Spleen (tissue), 11 donors: ENCODE measurements at regions not wholly inside any gene's neighbourhood (a gene's known extent, or its start where the extent isn't known, plus 50 kb on each side); places are given as distances from the start of the nearest gene placed in this dataset.

ENCODE experiments used
- DNase-seq: peaks from one replicate; pipeline ENCODE4 v3.0.0-alpha.2; 2020
- H3K27ac ChIP-seq, 8 donors: fragments of 200-600 bp; sonication (generic) in 7 of 8; 1 replicate in 4 of 8; 2 replicates in 4 of 8; pipeline versions ENCODE4 v1.5.0 to v1.8.0; 2016 to 2021; ENCODE audit warnings: inconsistent platforms in 4 of 8, mild to moderate bottlenecking in 4 of 8, moderate library complexity in 1 of 8
- H3K27me3 ChIP-seq, 7 donors: fragments of 200-600 bp; sonication (generic) in 6 of 7; replicated peaks in 1 of 7; 1 replicate in 4 of 7; 2 replicates in 3 of 7; pipeline versions ENCODE4 v1.5.0 to v1.8.0; 2016 to 2021; ENCODE audit warnings: inconsistent platforms in 3 of 7, mild to moderate bottlenecking in 1 of 7
- H3K36me3 ChIP-seq, 6 donors: fragments of 200-600 bp; sonication (generic) in 5 of 6; 1 replicate in 4 of 6; 2 replicates in 2 of 6; pipeline versions ENCODE4 v1.5.0 to v1.8.0; 2016 to 2021; ENCODE audit warnings: inconsistent platforms in 2 of 6
- H3K4me1 ChIP-seq, 6 donors: fragments of 200-600 bp; sonication (generic) in 5 of 6; 1 replicate in 3 of 6; 2 replicates in 3 of 6; pipeline versions ENCODE4 v1.5.0 to v1.8.0; 2016 to 2021; ENCODE audit warnings: inconsistent platforms in 3 of 6
- H3K4me3 ChIP-seq, 8 donors: fragments of 200-600 bp; sonication (generic) in 7 of 8; 1 replicate in 4 of 8; 2 replicates in 4 of 8; pipeline versions ENCODE4 v1.5.0 to v1.8.0; 2016 to 2021; ENCODE audit warnings: inconsistent platforms in 4 of 8, mild to moderate bottlenecking in 4 of 8, moderate library complexity in 2 of 8
- H3K9me3 ChIP-seq, 8 donors: fragments of 200-600 bp; sonication (generic) in 7 of 8; 1 replicate in 4 of 8; 2 replicates in 4 of 8; pipeline versions ENCODE4 v1.5.0 to v1.8.0; 2016 to 2021; ENCODE audit warnings: inconsistent platforms in 4 of 8
- CTCF ChIP-seq, 11 experiments: fragments of 200-600 bp in 7 of 11; fragments of 450-650 bp in 4 of 11; sonication (generic) in 4 of 11; IDR thresholded peaks in 8 of 11; conservative IDR thresholded peaks in 3 of 11; 1 replicate in 7 of 11; 2 replicates in 4 of 11; pipeline versions ENCODE4 v1.4.0 to v1.8.0; 2016 to 2021; ENCODE audit warnings: antibody characterized with exemption in 11 of 11, inconsistent platforms in 4 of 11, mild to moderate bottlenecking in 1 of 11
- POLR2A ChIP-seq, 3 donors: fragments of 450-650 bp; IDR thresholded peaks; one replicate each; pipeline ENCODE4 v1.5.1; 2017; ENCODE audit warnings: antibody characterized with exemption in 3 of 3, mild to moderate bottlenecking in 1 of 3
- POLR2AphosphoS5 ChIP-seq, 3 donors: sonication (generic); formaldehyde crosslinking; IDR thresholded peaks; one replicate each; pipeline ENCODE4 v1.5.1; 2017; ENCODE audit warnings: antibody characterized with exemption in 3 of 3
- WGBS, 5 donors: extraction: QIAGEN DNeasy Blood & Tissue Kit in 3 of 5; methylation state at CpG; one replicate each; pipeline versions ENCODE4 v1.1.5 to v1.1.7; 2013 to 2018; 5-methylcytosine and 5-hydroxymethylcytosine counted together
- intact Hi-C: fragments of 100-400 bp; cut with DNase I; formaldehyde crosslinking; loops from one replicate; pipeline ENCODE4 v1.15.0; 2023; ENCODE audit warnings: low total_unique reads
- donor health status: healthy with polysubstance abuse.
- donor health status: DM: no; HTN: no; CAD: no; lungs with moderate emphysema.
- donor health status: DM: no; HTN: no; CAD: no.
- donor health status: Bipolar disorder and iron deficiency.
- donor health status: healthy.
- donor health status: DM: no; HTN: no; CAD: no.
- donor health status: DM: yes; HTN: yes; CAD: no.

- TF ChIP-seq POLR2AphosphoS5 (IDR thresholded peaks at IDR 0.05) (no peak), POLR2A (IDR thresholded peaks at IDR 0.05) (no peak), CTCF (IDR thresholded peaks at IDR 0.05 in 8 of 11, conservative IDR thresholded peaks at IDR 0.05 in 3 of 11) (no peak)
- no peak overlapping the region for H3K4me3 ChIP-seq
- no peaks in the 10 kb centered on the region for H3K27me3 ChIP-seq
- no peaks in the 10 kb centered on the region for H3K4me1 ChIP-seq
- intact Hi-C loops, result no loop called here
- WGBS, 5 donors, result 76 to 86% (median 82%) methylated on average over 7 of the region's 7 CpGs
- no peak for DNase-seq
- H3K9me3 ChIP-seq, result peaks cover 0 to 56% (median 16%) of the 10 kb centered on the region in 8 donors
- H3K27ac ChIP-seq, result no peak overlapping the region
- no peaks in the 10 kb centered on the region for H3K36me3 ChIP-seq
Observed at GRCh38 chr17:71361656-71362450, 759.0 kb upstream of the SOX9 start.

DNA sequence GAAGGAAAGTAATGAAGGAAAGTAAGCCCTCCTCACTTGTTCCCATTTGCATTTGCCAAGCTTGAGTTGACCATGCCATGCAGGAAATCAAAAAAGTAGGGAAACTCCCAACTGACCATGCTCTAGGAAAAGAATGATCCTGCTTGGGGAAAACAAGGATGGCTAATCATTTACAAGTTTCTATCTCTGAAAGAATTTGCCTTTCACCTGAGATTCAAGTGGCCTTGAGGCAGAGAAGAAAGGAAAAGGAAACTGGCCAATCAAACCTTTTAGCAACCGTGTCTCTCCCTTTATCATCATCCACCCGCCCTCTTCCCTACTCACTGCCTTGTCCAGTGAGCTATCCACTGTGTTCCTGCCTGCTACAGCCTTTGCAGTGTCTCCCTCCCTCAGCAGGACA is 757.2 kb upstream of the SOX9 start:
- 55 to 76% (median 73%) methylated on average over 2 of the region's 2 CpGs for WGBS, 5 donors
- intact Hi-C loops, result no loop called here

DNA sequence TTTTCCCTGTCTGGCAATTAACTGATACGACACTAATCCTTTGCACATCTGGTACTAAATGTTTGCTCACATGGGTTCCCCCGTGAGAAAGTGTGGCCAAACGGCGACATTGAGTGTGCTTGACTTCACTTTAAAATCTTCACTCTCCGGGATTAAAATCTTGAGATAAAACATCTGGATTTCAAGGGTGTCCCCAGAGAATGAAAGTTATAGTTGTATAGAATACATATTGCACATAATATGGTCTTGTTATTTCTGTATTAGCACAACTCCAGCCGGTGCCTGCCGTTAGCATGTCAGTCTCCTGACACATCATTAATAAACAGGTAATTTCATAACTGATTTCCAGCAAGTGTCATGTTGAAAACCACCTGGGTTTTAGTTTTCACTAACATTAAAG is 749.0 kb upstream of the SOX9 start:
- TF ChIP-seq CTCF (IDR thresholded peaks at IDR 0.05 in 8 of 11, conservative IDR thresholded peaks at IDR 0.05 in 3 of 11), result no peak
- no peak for TF ChIP-seq POLR2A (IDR thresholded peaks at IDR 0.05)
- no peak for TF ChIP-seq POLR2AphosphoS5 (IDR thresholded peaks at IDR 0.05)
- Histone ChIP-seq H3K9me3 (peaks cover 0 to 11% (median 0%) of the 10 kb centered on the region in 8 donors), H3K27ac (no peak overlapping the region), H3K36me3 (no peaks in the 10 kb centered on the region), H3K27me3 (no peaks in the 10 kb centered on the region), H3K4me3 (no peak overlapping the region), H3K4me1 (no peaks in the 10 kb centered on the region)
- DNase-seq, result no peak
- WGBS, 5 donors, result 76 to 90% (median 81%) methylated on average over 7 of the region's 7 CpGs
- intact Hi-C loops, result no loop called here

More for the DNA sequence above, 757.2 kb upstream of the SOX9 start:
- Histone ChIP-seq H3K4me1 (no peaks in the 10 kb centered on the region), H3K9me3 (peaks cover 0 to 47% (median 12%) of the 10 kb centered on the region in 8 donors), H3K27me3 (no peaks in the 10 kb centered on the region), H3K4me3 (no peak overlapping the region), H3K36me3 (no peaks in the 10 kb centered on the region), H3K27ac (no peak overlapping the region)
- DNase-seq, result no peak
- TF ChIP-seq POLR2A (IDR thresholded peaks at IDR 0.05), result no peak
- no peak for TF ChIP-seq POLR2AphosphoS5 (IDR thresholded peaks at IDR 0.05)
- no peak for TF ChIP-seq CTCF (IDR thresholded peaks at IDR 0.05 in 8 of 11, conservative IDR thresholded peaks at IDR 0.05 in 3 of 11)

GRCh38 chr17:71375948-71376347 is 744.9 kb upstream of the SOX9 start:
- no peaks in the 10 kb centered on the region for H3K4me1 ChIP-seq
- no peaks in the 10 kb centered on the region for H3K27me3 ChIP-seq
- peaks cover 0 to 10% (median 0%) of the 10 kb centered on the region in 8 donors for H3K9me3 ChIP-seq
- no peak for DNase-seq
- intact Hi-C loops, result no loop called here
- WGBS, 5 donors, result 90 to 100% (median 94%) methylated on average over 1 of the region's 1 CpG
- no peak overlapping the region for H3K27ac ChIP-seq
- no peaks in the 10 kb centered on the region for H3K36me3 ChIP-seq
- TF ChIP-seq POLR2AphosphoS5 (IDR thresholded peaks at IDR 0.05) (no peak), POLR2A (IDR thresholded peaks at IDR 0.05) (no peak), CTCF (IDR thresholded peaks at IDR 0.05 in 8 of 11, conservative IDR thresholded peaks at IDR 0.05 in 3 of 11) (no peak)
- no peak overlapping the region for H3K4me3 ChIP-seq
